ENCODE measurements at regions not wholly inside any gene's neighbourhood (a gene's known extent, or its start where the extent isn't known, plus 50 kb on each side); places are given as distances from the start of the nearest gene placed in this dataset.
"Not testable (repeated sequence)": the region's sequence is repeated elsewhere in the genome, so short reads cannot be mapped to it uniquely, and the experiment has no call there.

GRCh38 chr20:24418731-24419130 is 50.7 kb upstream of the SYNDIG1 start:
- H3K27ac ChIP-seq: no peak overlapping the region
- no peak for TF ChIP-seq CTCF (conservative IDR thresholded peaks at IDR 0.05)

GRCh38 chr20:24417485-24417884 is 51.9 kb upstream of the SYNDIG1 start:
- no peak for TF ChIP-seq CTCF (conservative IDR thresholded peaks at IDR 0.05)
- H3K27ac ChIP-seq: no peak overlapping the region

- H3K27ac ChIP-seq: not testable (repeated sequence)
Observed at GRCh38 chr20:24415444-24415843, 54.0 kb upstream of the SYNDIG1 start.

GRCh38 chr20:24411834-24412216 is 57.6 kb upstream of the SYNDIG1 start:
- H3K27ac ChIP-seq: no peak overlapping the region
- TF ChIP-seq CTCF (conservative IDR thresholded peaks at IDR 0.05): no peak

- no peak overlapping the region for H3K27ac ChIP-seq
- TF ChIP-seq CTCF (conservative IDR thresholded peaks at IDR 0.05): no peak
Observed at GRCh38 chr20:24411003-24411833, 58.2 kb upstream of the SYNDIG1 start.

GRCh38 chr20:24407151-24407550 is 62.3 kb upstream of the SYNDIG1 start:
- peak; percentile 12; the same call in 1 of the 2 replicates for TF ChIP-seq CTCF (conservative IDR thresholded peaks at IDR 0.05)
- H3K27ac ChIP-seq: peak overlapping the region; percentile 64; the same call in 1 of the 2 replicates

GRCh38 chr20:24406750-24407149 is 62.7 kb upstream of the SYNDIG1 start:
- TF ChIP-seq CTCF (conservative IDR thresholded peaks at IDR 0.05): peak; percentile 51
- peak overlapping the region; percentile 64 for H3K27ac ChIP-seq

GRCh38 chr20:24406251-24406650 is 63.2 kb upstream of the SYNDIG1 start:
- H3K27ac ChIP-seq: peak overlapping the region; percentile 64
- no peak for TF ChIP-seq CTCF (conservative IDR thresholded peaks at IDR 0.05)

Data from VCaP (cell line).